HepG2 (cell line): ENCODE measurements at regions not wholly inside any gene's neighbourhood (a gene's known extent, or its start where the extent isn't known, plus 50 kb on each side); places are given as distances from the start of the nearest gene placed in this dataset.

Experiments used
- ATAC-seq: fragments of 200-7000 bp; cut with Tn5 transposase; 3 replicates; pipeline ENCODE4 v1.9.1; 2020; ENCODE audit warnings: mild to moderate bottlenecking, moderate library complexity
- BruUV-seq: library from RNA; stranded (reverse); fragments of 400-500 nt; replicated peaks from 2 replicates; lab custom pipeline; 2021; lab: Mats Ljungman, UMichigan
- CTCF ChIA-PET: fragments of 300-600 bp; formaldehyde crosslinking; extraction: SDS; loops from one replicate; lab custom pipeline; 2021; ENCODE audit warnings: low total read pairs, inconsistent platforms, low intra/inter-chr PET ratio; lab: Yijun Ruan, JAX
- POLR2A ChIA-PET: fragments of 350-600 bp; sonication (Branson Sonifier 250); formaldehyde crosslinking; loops from one replicate; lab custom pipeline; 2020; ENCODE audit warnings: antibody characterized with exemption, inconsistent platforms; lab: Yijun Ruan, JAX
- DNase-seq: peaks from one replicate; pipeline ENCODE4 v3.0.0-alpha.2; 2015; ENCODE audit warnings: low spot score
- FAIRE-seq: peaks from 3 replicates; lab custom pipeline; 2011; peaks lifted over from hg19 to GRCh38; lab: Jason Lieb, UNC
- H2AFZ ChIP-seq: one replicate; pipeline ENCODE4 v1.6.1; 2011; ENCODE audit warnings: low read length, inconsistent platforms
- H3K27ac ChIP-seq: fragments of 300-600 bp; 3 replicates; pipeline ENCODE4 v1.8.0; 2011; ENCODE audit warnings: mixed run types, mild to moderate bottlenecking, mixed read lengths, low read length, inconsistent platforms; ENCODE audit not compliant: insufficient read depth; ENCODE audit errors: extremely low read length
- H3K27me3 ChIP-seq, 2 experiments: fragments of 200-600 bp in 1 of 2; 2 replicates in 1 of 2; 3 replicates in 1 of 2; pipeline versions ENCODE4 v1.6.0 to v1.8.0; 2011; ENCODE audit warnings: low read length in 2 of 2, mild to moderate bottlenecking in 2 of 2, moderate library complexity in 2 of 2, inconsistent platforms in 1 of 2; ENCODE audit not compliant: insufficient read depth in 2 of 2, control insufficient read depth in 1 of 2
- H3K36me3 ChIP-seq, 2 experiments: fragments of 200-600 bp in 1 of 2; replicated peaks in 1 of 2; 2 replicates in 1 of 2; 3 replicates in 1 of 2; pipeline versions ENCODE4 v1.5.1 to v1.8.0; 2011; ENCODE audit warnings: low read length in 2 of 2, inconsistent platforms in 1 of 2; ENCODE audit not compliant: insufficient read depth in 2 of 2, control insufficient read depth in 1 of 2
- H3K4me1 ChIP-seq: 2 replicates; pipeline ENCODE4 v1.5.1; 2012; ENCODE audit warnings: low read length, inconsistent platforms; ENCODE audit not compliant: insufficient read depth
- H3K4me2 ChIP-seq: 2 replicates; pipeline ENCODE4 v1.6.0; 2011; ENCODE audit warnings: low read depth, low read length, inconsistent platforms
- H3K4me3 ChIP-seq, 3 experiments: fragments of 200-600 bp in 1 of 3; sonication (generic), shearing (Covaris generic) in 1 of 3; replicated peaks in 1 of 3; 2 replicates each; pipeline ENCODE4 v1.5.1; 2011 to 2016; ENCODE audit warnings: low read length in 3 of 3, inconsistent platforms in 2 of 3, low read depth in 2 of 3, mild to moderate bottlenecking in 2 of 3, control low read depth in 1 of 3, mixed read lengths in 1 of 3; ENCODE audit not compliant: insufficient read depth in 1 of 3
- H3K79me2 ChIP-seq: one replicate; pipeline ENCODE4 v1.6.1; 2011; ENCODE audit warnings: low read length, inconsistent platforms; ENCODE audit not compliant: insufficient read depth
- H3K9ac ChIP-seq: 2 replicates; pipeline ENCODE4 v1.6.0; 2011; ENCODE audit warnings: mild to moderate bottlenecking, low read depth, low read length, inconsistent platforms; ENCODE audit not compliant: insufficient read depth
- H3K9me3 ChIP-seq: 2 replicates; pipeline ENCODE4 v1.5.1; 2012; ENCODE audit warnings: mild to moderate bottlenecking, low read length
- H4K20me1 ChIP-seq: 2 replicates; pipeline ENCODE4 v1.6.0; 2011; ENCODE audit warnings: inconsistent platforms, mild to moderate bottlenecking, low read length, moderate library complexity; ENCODE audit not compliant: insufficient read depth
- ELF4 ChIP-seq: sonication (generic); formaldehyde crosslinking; IDR thresholded peaks from 2 replicates; pipeline ENCODE4 v1.5.0; 2020; ENCODE audit warnings: missing genetic modification reagents, mild to moderate bottlenecking, moderate library complexity, borderline replicate concordance
- HNRNPK ChIP-seq: fragments of 200-400 bp; formaldehyde crosslinking; IDR thresholded peaks from 2 replicates; pipeline ENCODE4 v1.6.1; 2018; ENCODE audit warnings: low read length, low read depth, moderate library complexity, mild to moderate bottlenecking; ENCODE audit not compliant: poor library complexity, severe bottlenecking
- RXRA ChIP-seq: sonication (generic); formaldehyde crosslinking; IDR thresholded peaks from 2 replicates; pipeline ENCODE4 v1.5.1; 2020; ENCODE audit warnings: missing genetic modification reagents
- TOE1 ChIP-seq: sonication (generic); formaldehyde crosslinking; IDR thresholded peaks from 2 replicates; pipeline ENCODE4 v1.4.0; 2020; ENCODE audit warnings: mild to moderate bottlenecking, missing genetic modification reagents
- ZNF331 ChIP-seq: sonication (generic); formaldehyde crosslinking; IDR thresholded peaks from 2 replicates; pipeline ENCODE4 v1.4.0; 2020; ENCODE audit warnings: missing genetic modification reagents
- ZNF724P ChIP-seq: sonication (generic); formaldehyde crosslinking; IDR thresholded peaks from 2 replicates; pipeline ENCODE4 v1.8.0; 2022; ENCODE audit warnings: missing genetic modification reagents, borderline replicate concordance
- ZSCAN30 ChIP-seq: sonication (generic); formaldehyde crosslinking; IDR thresholded peaks from 2 replicates; pipeline ENCODE4 v1.5.0; 2020; ENCODE audit warnings: mild to moderate bottlenecking, missing genetic modification reagents
- in situ Hi-C: cut with HindIII; loops from 2 replicates; pipeline ENCODE4 v1.10.0; 2017; ENCODE audit warnings: low pct_unique_long_range_greater_than_20kb; ENCODE audit not compliant: extremely low pct_ligation_motif_present
- intact Hi-C: fragments of 100-400 bp; cut with micrococcal nuclease; formaldehyde crosslinking; loops from one replicate; pipeline ENCODE4 v1.10.0; 2022; ENCODE audit not compliant: unreplicated experiment
- TF ChIP-seq, protein P1 (sequence below): sonication (generic); formaldehyde crosslinking; IDR thresholded peaks from 2 replicates; pipeline ENCODE4 v1.5.1; 2020; ENCODE audit warnings: mild to moderate bottlenecking, missing genetic modification reagents, borderline replicate concordance
- TF ChIP-seq, protein P2 (sequence below): sonication (generic); formaldehyde crosslinking; IDR thresholded peaks from 2 replicates; pipeline ENCODE4 v1.4.0; 2020; ENCODE audit warnings: low read depth, missing genetic modification reagents

DNA sequence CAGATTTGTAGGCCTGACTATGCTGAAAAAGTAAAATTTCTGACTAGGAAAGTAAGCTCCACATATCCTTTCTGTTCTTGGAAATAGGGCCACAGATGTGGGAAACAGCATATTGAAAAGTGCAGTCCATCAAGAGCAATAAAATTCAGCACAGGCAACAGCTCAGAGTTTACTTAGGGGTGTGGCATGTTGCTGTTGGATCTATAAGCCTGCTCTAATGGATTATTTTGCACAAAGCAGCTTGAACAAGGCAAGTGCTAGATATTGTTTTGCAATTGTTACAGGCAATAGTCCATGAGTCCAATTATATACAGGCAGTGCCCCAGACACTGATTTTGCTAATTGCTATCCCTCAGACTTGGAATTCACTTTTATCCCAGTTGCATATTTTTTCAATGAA lies 289.8 kb upstream of the SNX7 start:
- in situ Hi-C loops, result no loop called here

More for the DNA sequence above, 289.8 kb upstream of the SNX7 start:
- Histone ChIP-seq H3K36me3 (no peaks in the 10 kb centered on the region), H3K27ac (no peak overlapping the region), H3K9ac (no peak overlapping the region), H3K4me2 (no peak overlapping the region), H2AFZ (no peak overlapping the region), H3K79me2 (no peaks in the 10 kb centered on the region), H3K4me3 (no peak overlapping the region), H4K20me1 (no peaks in the 10 kb centered on the region), H3K27me3 (no peaks in the 10 kb centered on the region), H3K9me3 (no peaks in the 10 kb centered on the region), H3K4me1 (no peaks in the 10 kb centered on the region)
- intact Hi-C loops, result no loop called here
- ChIA-PET POLR2A (no interaction called here), CTCF (no interaction called here)
- FAIRE-seq (no peak), DNase-seq (no peak), ATAC-seq (no peak)
- BruUV-seq, result no TSS peak
- TF ChIP-seq ZSCAN30 (CRISPR knock-in tag) (no peak), TOE1 (no peak), ELF4 (CRISPR knock-in tag) (no peak), RXRA (CRISPR knock-in tag) (no peak), ZNF724P (CRISPR knock-in tag) (no peak), HNRNPK (no peak), ZNF331 (CRISPR knock-in tag) (no peak)
- TF ChIP-seq, protein P1, sequence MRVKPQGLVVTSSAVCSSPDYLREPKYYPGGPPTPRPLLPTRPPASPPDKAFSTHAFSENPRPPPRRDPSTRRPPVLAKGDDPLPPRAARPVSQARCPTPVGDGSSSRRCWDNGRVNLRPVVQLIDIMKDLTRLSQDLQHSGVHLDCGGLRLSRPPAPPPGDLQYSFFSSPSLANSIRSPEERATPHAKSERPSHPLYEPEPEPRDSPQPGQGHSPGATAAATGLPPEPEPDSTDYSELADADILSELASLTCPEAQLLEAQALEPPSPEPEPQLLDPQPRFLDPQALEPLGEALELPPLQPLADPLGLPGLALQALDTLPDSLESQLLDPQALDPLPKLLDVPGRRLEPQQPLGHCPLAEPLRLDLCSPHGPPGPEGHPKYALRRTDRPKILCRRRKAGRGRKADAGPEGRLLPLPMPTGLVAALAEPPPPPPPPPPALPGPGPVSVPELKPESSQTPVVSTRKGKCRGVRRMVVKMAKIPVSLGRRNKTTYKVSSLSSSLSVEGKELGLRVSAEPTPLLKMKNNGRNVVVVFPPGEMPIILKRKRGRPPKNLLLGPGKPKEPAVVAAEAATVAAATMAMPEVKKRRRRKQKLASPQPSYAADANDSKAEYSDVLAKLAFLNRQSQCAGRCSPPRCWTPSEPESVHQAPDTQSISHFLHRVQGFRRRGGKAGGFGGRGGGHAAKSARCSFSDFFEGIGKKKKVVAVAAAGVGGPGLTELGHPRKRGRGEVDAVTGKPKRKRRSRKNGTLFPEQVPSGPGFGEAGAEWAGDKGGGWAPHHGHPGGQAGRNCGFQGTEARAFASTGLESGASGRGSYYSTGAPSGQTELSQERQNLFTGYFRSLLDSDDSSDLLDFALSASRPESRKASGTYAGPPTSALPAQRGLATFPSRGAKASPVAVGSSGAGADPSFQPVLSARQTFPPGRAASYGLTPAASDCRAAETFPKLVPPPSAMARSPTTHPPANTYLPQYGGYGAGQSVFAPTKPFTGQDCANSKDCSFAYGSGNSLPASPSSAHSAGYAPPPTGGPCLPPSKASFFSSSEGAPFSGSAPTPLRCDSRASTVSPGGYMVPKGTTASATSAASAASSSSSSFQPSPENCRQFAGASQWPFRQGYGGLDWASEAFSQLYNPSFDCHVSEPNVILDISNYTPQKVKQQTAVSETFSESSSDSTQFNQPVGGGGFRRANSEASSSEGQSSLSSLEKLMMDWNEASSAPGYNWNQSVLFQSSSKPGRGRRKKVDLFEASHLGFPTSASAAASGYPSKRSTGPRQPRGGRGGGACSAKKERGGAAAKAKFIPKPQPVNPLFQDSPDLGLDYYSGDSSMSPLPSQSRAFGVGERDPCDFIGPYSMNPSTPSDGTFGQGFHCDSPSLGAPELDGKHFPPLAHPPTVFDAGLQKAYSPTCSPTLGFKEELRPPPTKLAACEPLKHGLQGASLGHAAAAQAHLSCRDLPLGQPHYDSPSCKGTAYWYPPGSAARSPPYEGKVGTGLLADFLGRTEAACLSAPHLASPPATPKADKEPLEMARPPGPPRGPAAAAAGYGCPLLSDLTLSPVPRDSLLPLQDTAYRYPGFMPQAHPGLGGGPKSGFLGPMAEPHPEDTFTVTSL (CRISPR knock-in tag), result no peak
- TF ChIP-seq, protein P2, sequence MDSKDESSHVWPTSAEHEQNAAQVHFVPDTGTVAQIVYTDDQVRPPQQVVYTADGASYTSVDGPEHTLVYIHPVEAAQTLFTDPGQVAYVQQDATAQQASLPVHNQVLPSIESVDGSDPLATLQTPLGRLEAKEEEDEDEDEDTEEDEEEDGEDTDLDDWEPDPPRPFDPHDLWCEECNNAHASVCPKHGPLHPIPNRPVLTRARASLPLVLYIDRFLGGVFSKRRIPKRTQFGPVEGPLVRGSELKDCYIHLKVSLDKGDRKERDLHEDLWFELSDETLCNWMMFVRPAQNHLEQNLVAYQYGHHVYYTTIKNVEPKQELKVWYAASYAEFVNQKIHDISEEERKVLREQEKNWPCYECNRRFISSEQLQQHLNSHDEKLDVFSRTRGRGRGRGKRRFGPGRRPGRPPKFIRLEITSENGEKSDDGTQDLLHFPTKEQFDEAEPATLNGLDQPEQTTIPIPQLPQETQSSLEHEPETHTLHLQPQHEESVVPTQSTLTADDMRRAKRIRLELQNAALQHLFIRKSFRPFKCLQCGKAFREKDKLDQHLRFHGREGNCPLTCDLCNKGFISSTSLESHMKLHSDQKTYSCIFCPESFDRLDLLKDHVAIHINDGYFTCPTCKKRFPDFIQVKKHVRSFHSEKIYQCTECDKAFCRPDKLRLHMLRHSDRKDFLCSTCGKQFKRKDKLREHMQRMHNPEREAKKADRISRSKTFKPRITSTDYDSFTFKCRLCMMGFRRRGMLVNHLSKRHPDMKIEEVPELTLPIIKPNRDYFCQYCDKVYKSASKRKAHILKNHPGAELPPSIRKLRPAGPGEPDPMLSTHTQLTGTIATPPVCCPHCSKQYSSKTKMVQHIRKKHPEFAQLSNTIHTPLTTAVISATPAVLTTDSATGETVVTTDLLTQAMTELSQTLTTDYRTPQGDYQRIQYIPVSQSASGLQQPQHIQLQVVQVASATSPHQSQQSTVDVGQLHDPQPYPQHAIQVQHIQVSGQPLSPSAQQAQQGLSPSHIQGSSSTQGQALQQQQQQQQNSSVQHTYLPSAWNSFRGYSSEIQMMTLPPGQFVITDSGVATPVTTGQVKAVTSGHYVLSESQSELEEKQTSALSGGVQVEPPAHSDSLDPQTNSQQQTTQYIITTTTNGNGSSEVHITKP (CRISPR knock-in tag), result no peak
